B cell (primary cell): ENCODE measurements at regions not wholly inside any gene's neighbourhood (a gene's known extent, or its start where the extent isn't known, plus 50 kb on each side); places are given as distances from the start of the nearest gene placed in this dataset.
"Not testable (repeated sequence)": the region's sequence is repeated elsewhere in the genome, so short reads cannot be mapped to it uniquely, and the experiment has no call there.

Experiments used
- ATAC-seq: fragments of 200-7000 bp; cut with Tn5 transposase; one replicate; pipeline ENCODE4 v1.10.0; 2021; ENCODE audit warnings: low read depth, mild to moderate bottlenecking, moderate number of reproducible peaks, moderate library complexity
- CTCF ChIA-PET: fragments of 350-600 bp; sonication (Branson Sonifier 250); formaldehyde crosslinking; loops from one replicate; lab custom pipeline; 2021; ENCODE audit warnings: antibody characterized with exemption, inconsistent platforms; lab: Charles Lee
- POLR2A ChIA-PET: fragments of 350-600 bp; sonication (Branson Sonifier 250); formaldehyde crosslinking; loops from one replicate; lab custom pipeline; 2021; ENCODE audit warnings: antibody characterized with exemption; lab: Charles Lee
- DNase-seq: peaks from one replicate; pipeline ENCODE4 v3.0.0; 2013
- H2AFZ ChIP-seq: 2 replicates; pipeline ENCODE4 v1.6.1; 2012; ENCODE audit warnings: mild to moderate bottlenecking, low read depth, low read length; ENCODE audit not compliant: insufficient read depth, poor library complexity, severe bottlenecking
- H3K27ac ChIP-seq, 2 donors: 1 replicate in 1 of 2; 2 replicates in 1 of 2; pipeline ENCODE4 v1.5.1; 2012 to 2013; ENCODE audit warnings: low read length in 2 of 2, mild to moderate bottlenecking in 2 of 2, moderate library complexity in 1 of 2
- H3K27me3 ChIP-seq, 4 experiments: fragments of 200-600 bp in 1 of 4; sonication (generic) in 1 of 4; replicated peaks in 1 of 4; 1 replicate in 2 of 4; 2 replicates in 2 of 4; pipeline versions ENCODE4 v1.6.1 to v1.7.0; 2013 to 2016; ENCODE audit warnings: low read length in 3 of 4, mild to moderate bottlenecking in 2 of 4, mixed read lengths in 1 of 4, moderate library complexity in 1 of 4; ENCODE audit not compliant: insufficient read depth in 4 of 4, control insufficient read depth in 3 of 4; ENCODE audit errors: control extremely low read depth in 1 of 4
- H3K36me3 ChIP-seq, 2 experiments: replicated peaks in 1 of 2; 1 replicate in 1 of 2; 2 replicates in 1 of 2; pipeline versions ENCODE4 v1.6.1 to v1.7.1; 2013; ENCODE audit warnings: low read length in 1 of 2; ENCODE audit not compliant: insufficient read depth in 2 of 2, control insufficient read depth in 1 of 2; ENCODE audit errors: control extremely low read depth in 1 of 2, extremely low read depth in 1 of 2
- H3K4me1 ChIP-seq, 2 donors: fragments of 200-600 bp in 1 of 2; sonication (generic) in 1 of 2; 1 replicate in 1 of 2; 2 replicates in 1 of 2; pipeline versions ENCODE4 v1.5.1 to v1.6.1; 2013 to 2017; ENCODE audit warnings: low read length in 2 of 2; ENCODE audit not compliant: control insufficient read depth in 2 of 2, insufficient read depth in 2 of 2
- H3K4me2 ChIP-seq: replicated peaks from 2 replicates; pipeline ENCODE3; 2012; ENCODE audit warnings: mild to moderate bottlenecking, low read depth, low read length; ENCODE audit not compliant: poor library complexity, severe bottlenecking
- H3K4me3 ChIP-seq, 5 experiments: fragments of 200-600 bp in 1 of 5; sonication (generic) in 1 of 5; 1 replicate in 3 of 5; 2 replicates in 2 of 5; pipeline versions ENCODE4 v1.5.1 to v1.7.0; 2011 to 2016; ENCODE audit warnings: low read length in 4 of 5, mild to moderate bottlenecking in 4 of 5, low read depth in 2 of 5, control low read depth in 1 of 5, moderate library complexity in 1 of 5; ENCODE audit not compliant: insufficient read depth in 1 of 5; ENCODE audit errors: control extremely low read depth in 1 of 5, extremely low read depth in 1 of 5
- H3K79me2 ChIP-seq: fragments of 200-600 bp; sonication (generic); one replicate; pipeline ENCODE4 v1.6.0; 2016; ENCODE audit warnings: low read length; ENCODE audit not compliant: control insufficient read depth, insufficient read depth
- H3K9ac ChIP-seq: fragments of 200-600 bp; sonication (generic); 2 replicates; pipeline ENCODE4 v1.6.1; 2017; ENCODE audit warnings: mild to moderate bottlenecking, low read length, moderate library complexity
- H3K9me3 ChIP-seq, 3 donors: one replicate each; pipeline versions ENCODE4 v1.6.1 to v1.7.1; 2013; ENCODE audit warnings: low read length in 2 of 3; ENCODE audit not compliant: control insufficient read depth in 2 of 3, insufficient read depth in 1 of 3; ENCODE audit errors: control extremely low read depth in 1 of 3
- H4K20me1 ChIP-seq: 2 replicates; pipeline ENCODE4 v1.6.0; 2012; ENCODE audit warnings: mild to moderate bottlenecking, low read length; ENCODE audit not compliant: insufficient read depth, control insufficient read depth, poor library complexity, severe bottlenecking
- H3K27ac Mint-ChIP-seq: one replicate; pipeline ENCODE4 v1.8.0; 2021; ENCODE audit warnings: mixed read lengths
- H3K27me3 Mint-ChIP-seq: one replicate; pipeline ENCODE4 v1.8.0; 2021; ENCODE audit warnings: mixed read lengths
- H3K4me1 Mint-ChIP-seq: one replicate; pipeline ENCODE4 v1.8.0; 2021; ENCODE audit warnings: mixed read lengths
- H3K4me3 Mint-ChIP-seq: one replicate; pipeline ENCODE4 v1.8.0; 2021; ENCODE audit warnings: mixed read lengths
- H3K9me3 Mint-ChIP-seq: one replicate; pipeline ENCODE4 v1.8.0; 2022; ENCODE audit warnings: mixed read lengths; ENCODE audit not compliant: insufficient read depth
- EZH2 ChIP-seq: IDR thresholded peaks from 2 replicates; pipeline ENCODE4 v1.6.1; 2012; ENCODE audit warnings: borderline replicate concordance, low read depth, mild to moderate bottlenecking, moderate library complexity, low read length; ENCODE audit not compliant: insufficient read depth, poor library complexity, severe bottlenecking
- WGBS: methylation state at CpG from one replicate; pipeline ENCODE4 v1.1.5; 2013; ENCODE audit warnings: missing lambda C conversion rate; ENCODE audit not compliant: insufficient coverage; 5-methylcytosine and 5-hydroxymethylcytosine counted together
- intact Hi-C: fragments of 100-400 bp; cut with micrococcal nuclease; formaldehyde crosslinking; loops from one replicate; pipeline ENCODE4 v1.10.0; 2022
- TF ChIP-seq, protein P1 (sequence below): fragments of 200-600 bp; IDR thresholded peaks from one replicate; pipeline ENCODE4 v1.8.0; 2022; ENCODE audit warnings: antibody characterized with exemption, mild to moderate bottlenecking

GRCh38 chr1:190011585-190011984 is 466.1 kb downstream of the BRINP3 start:
- H3K9me3 ChIP-seq: no peaks in the 10 kb centered on the region
- ChIA-PET CTCF (no interaction called here), POLR2A (no interaction called here)
- H3K27ac ChIP-seq: no peak overlapping the region
- intact Hi-C loops: no loop called here
- no peaks in the 10 kb centered on the region for H3K4me1 Mint-ChIP-seq
- no peaks in the 10 kb centered on the region for H3K36me3 ChIP-seq
- no CpG with 5 or more reads among the region's 4 CpGs for WGBS
- H3K9ac ChIP-seq: no peak overlapping the region
- H3K4me1 ChIP-seq: no peaks in the 10 kb centered on the region
- DNase-seq (no peak), ATAC-seq (no peak)
- H3K79me2 ChIP-seq: no peaks in the 10 kb centered on the region
- no peaks in the 10 kb centered on the region for H3K27me3 ChIP-seq
- H3K27ac Mint-ChIP-seq: no peak overlapping the region
- no peak overlapping the region for H3K4me3 Mint-ChIP-seq
- H3K4me2 ChIP-seq: no peak overlapping the region
- TF ChIP-seq, protein P1, sequence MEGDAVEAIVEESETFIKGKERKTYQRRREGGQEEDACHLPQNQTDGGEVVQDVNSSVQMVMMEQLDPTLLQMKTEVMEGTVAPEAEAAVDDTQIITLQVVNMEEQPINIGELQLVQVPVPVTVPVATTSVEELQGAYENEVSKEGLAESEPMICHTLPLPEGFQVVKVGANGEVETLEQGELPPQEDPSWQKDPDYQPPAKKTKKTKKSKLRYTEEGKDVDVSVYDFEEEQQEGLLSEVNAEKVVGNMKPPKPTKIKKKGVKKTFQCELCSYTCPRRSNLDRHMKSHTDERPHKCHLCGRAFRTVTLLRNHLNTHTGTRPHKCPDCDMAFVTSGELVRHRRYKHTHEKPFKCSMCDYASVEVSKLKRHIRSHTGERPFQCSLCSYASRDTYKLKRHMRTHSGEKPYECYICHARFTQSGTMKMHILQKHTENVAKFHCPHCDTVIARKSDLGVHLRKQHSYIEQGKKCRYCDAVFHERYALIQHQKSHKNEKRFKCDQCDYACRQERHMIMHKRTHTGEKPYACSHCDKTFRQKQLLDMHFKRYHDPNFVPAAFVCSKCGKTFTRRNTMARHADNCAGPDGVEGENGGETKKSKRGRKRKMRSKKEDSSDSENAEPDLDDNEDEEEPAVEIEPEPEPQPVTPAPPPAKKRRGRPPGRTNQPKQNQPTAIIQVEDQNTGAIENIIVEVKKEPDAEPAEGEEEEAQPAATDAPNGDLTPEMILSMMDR: no peak
- no peak for TF ChIP-seq EZH2
- no peak overlapping the region for H2AFZ ChIP-seq
- no peaks in the 10 kb centered on the region for H4K20me1 ChIP-seq
- H3K9me3 Mint-ChIP-seq: peaks cover 4% of the 10 kb centered on the region
- no peak overlapping the region for H3K4me3 ChIP-seq
- H3K27me3 Mint-ChIP-seq: no peaks in the 10 kb centered on the region

DNA sequence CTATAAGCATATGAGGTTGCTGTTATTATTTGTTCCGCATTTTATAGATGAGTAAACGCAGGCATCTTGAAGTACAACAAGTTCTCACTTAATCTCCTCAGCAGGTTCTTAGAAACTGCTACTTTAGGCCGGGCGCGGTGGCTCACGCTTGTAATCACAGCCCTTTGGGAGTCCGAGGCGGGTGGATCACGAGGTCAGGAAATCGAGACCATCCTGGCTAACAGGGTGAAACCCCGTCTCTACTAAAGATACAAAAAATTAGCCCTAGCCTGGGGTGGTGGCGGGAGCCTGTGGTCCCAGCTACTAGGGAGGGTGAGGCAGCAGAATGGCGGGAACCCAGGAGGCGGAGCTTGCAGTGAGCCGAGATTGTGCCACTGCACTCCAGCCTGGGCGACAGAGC is 458.5 kb downstream of the BRINP3 start:
- H3K9me3 ChIP-seq, H4K20me1 ChIP-seq, H3K27me3 Mint-ChIP-seq, H3K4me1 ChIP-seq, H3K4me3 Mint-ChIP-seq, H3K4me3 ChIP-seq, H3K9ac ChIP-seq, H2AFZ ChIP-seq, H3K4me2 ChIP-seq, POLR2A ChIA-PET, H3K27ac ChIP-seq, DNase-seq, H3K4me1 Mint-ChIP-seq, H3K79me2 ChIP-seq, H3K27ac Mint-ChIP-seq, CTCF ChIA-PET, H3K36me3 ChIP-seq, intact Hi-C loops, H3K27me3 ChIP-seq, ATAC-seq, H3K9me3 Mint-ChIP-seq: not testable (repeated sequence)
- WGBS: 88% methylated on average over 7 of the region's 16 CpGs
